HG02970 (cell line): ENCODE measurements at regions not wholly inside any gene's neighbourhood (a gene's known extent, or its start where the extent isn't known, plus 50 kb on each side); places are given as distances from the start of the nearest gene placed in this dataset.
"Not testable (repeated sequence)": the region's sequence is repeated elsewhere in the genome, so short reads cannot be mapped to it uniquely, and the experiment has no call there.

Experiments used
- ATAC-seq: cut with Tn5 transposase; IDR thresholded peaks from one replicate; pipeline ENCODE4 v1.9.1; 2021; ENCODE audit warnings: mild to moderate bottlenecking, moderate library complexity, moderate number of reproducible peaks; ENCODE audit not compliant: unreplicated experiment, low FRiP score

DNA sequence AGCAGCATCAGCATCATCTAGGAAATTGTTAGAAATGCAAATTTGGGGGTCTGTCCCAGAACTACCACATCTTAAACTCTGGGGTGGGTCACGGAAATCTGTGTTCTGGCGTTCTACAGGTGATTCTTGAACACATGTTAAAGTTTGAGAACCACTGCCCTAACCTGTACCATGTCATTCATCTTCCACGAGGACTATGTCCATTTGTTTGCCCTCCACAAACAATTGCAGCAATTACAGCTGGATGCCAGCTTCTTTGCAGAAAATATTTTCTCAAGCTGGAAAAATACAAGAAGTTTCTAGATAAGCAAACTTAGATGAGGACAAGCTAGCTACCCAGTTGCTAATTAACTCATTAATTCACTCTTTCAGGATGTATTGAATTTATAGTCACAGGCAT is 54.1 kb downstream of the MAFB start:
- ATAC-seq: no peak

- ATAC-seq: no peak
These were observed 55.7 kb downstream of the MAFB start for GRCh38 chr20:40633123-40633850.

DNA sequence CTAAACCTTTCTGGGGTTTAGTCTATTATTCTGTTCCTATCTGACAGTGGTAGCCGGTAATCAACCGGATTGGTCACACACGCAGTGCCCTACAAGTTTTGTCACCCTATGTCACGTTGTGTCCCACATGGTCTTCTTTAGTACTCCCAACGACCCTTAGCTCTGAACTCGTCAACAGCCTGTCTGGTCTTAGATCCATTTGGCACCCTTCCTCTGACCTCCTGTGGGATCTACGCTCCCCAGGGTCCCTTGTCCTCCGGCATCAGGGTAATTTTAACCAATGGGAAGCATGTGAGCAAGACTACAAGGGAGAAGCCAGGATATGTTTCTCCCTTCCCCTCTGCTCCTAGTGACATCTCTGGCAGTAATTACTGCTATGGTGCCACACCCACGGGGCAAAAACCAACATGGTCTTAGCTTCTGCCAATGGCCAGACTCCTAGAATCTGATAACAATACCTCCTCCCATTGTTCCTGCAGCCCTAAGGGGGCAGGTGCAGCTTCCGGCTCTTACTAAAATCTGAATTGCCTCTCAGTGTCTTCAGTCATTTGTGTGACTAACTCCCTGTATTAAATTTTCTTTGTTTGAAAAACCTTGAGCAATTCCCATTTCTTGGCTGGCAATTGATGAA is 56.6 kb downstream of the MAFB start:
- ATAC-seq: no peak

GRCh38 chr20:40631119-40631631 is 57.9 kb downstream of the MAFB start:
- ATAC-seq: no peak

DNA sequence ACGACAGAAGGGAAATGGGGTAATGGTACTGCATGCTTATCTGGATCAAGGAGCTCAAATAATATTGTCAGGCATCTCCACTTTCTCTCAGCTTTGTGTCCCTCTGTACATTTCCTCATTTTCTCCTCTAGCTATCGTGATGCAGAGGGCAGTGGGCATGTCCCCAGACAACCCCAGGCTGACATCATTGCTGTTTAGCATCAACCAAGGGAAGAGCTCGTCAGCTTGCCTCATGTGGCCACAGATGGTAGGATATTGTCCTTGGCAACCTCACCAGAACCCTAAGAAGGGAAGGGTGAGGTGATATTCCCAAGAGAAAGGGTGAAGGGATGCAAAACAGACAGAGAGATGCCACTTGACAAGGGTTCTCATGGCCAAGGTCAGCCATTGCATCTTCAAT is 58.3 kb downstream of the MAFB start:
- ATAC-seq: no peak

- no peak for ATAC-seq
These were observed 58.9 kb downstream of the MAFB start for GRCh38 chr20:40630099-40630498.

- ATAC-seq: no peak
These were observed 60.2 kb downstream of the MAFB start for GRCh38 chr20:40628877-40629276.

DNA sequence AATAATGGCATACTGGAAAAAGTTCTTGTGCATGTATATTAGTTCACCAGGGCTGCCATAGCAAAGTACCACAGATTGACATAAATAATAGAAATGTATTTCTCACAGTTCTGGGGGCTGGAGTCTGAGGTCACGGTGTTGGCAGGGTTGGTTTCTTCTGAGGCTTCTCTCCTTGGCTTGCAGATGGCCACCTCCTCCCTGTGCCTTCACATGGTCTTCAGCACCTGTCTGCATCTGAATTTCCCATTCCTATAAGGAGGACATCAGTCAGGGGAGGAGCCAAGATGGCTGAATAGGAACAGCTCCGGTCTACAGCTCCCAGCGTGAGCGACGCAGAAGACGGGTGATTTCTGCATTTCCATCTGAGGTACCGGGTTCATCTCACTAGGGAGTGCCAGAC is 70.0 kb downstream of the MAFB start:
- ATAC-seq: not testable (repeated sequence)

- no peak for ATAC-seq
These were observed 71.4 kb downstream of the MAFB start for GRCh38 chr20:40617594-40617993.

GRCh38 chr20:40612837-40613236 is 76.2 kb downstream of the MAFB start:
- no peak for ATAC-seq

DNA sequence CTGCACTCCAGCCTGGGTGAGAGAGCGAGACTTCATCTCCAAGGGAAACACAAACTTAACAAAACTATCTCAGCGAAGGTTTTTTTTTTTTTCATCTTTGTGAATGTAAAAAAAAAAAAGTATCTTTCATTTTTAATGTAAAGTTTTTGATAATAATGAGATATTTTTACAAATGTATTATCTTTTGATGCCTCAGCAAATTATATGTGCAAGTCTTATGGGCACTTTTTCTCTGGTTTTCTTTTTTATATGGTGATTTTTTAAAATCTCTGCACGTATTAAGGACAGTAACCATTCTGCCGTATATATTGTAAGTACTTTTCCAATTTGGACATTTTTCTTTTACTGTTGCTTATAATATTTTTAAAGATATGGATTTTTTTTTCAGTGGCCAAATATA is 76.8 kb downstream of the MAFB start:
- ATAC-seq: no peak

DNA sequence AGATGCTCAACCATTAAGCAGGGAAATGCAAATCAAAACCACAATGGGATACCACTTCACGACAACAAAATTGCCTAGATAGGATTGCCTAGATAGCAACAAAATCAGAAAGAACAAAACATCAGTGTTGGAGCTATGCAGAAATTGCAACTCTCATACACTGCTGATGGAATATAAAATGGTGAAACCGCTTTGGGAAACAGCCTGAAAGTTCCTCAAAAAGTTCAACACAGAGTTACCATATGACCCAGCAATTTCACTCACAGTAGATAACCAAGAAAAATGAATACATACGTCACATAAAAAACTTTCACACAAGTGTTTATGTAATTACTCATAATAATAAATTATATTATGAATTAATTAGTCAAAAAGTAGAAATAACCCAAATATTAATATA is 78.3 kb downstream of the MAFB start:
- no peak for ATAC-seq

- no peak for ATAC-seq
These were observed 81.1 kb downstream of the MAFB start for GRCh38 chr20:40607927-40608326.

DNA sequence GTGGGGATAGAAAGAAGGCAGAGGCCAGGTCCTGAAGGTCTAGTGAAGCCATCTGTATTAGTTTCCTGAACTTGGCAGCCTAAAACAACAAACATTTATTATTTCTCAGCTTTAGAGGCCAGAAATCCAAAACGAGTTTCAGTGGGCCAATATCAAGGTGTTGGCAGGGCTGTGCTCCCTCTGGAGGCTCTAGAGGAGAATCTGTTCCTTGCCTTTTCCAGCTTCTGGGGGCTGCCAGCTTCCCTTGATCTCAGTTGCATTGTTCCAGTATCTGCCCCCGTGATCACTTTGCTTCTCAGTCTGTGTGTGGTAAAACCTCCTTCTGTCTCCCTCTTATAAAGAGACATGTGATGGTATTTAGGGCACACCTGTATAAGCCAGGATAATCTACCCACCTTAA is 82.4 kb downstream of the MAFB start:
- no peak for ATAC-seq

DNA sequence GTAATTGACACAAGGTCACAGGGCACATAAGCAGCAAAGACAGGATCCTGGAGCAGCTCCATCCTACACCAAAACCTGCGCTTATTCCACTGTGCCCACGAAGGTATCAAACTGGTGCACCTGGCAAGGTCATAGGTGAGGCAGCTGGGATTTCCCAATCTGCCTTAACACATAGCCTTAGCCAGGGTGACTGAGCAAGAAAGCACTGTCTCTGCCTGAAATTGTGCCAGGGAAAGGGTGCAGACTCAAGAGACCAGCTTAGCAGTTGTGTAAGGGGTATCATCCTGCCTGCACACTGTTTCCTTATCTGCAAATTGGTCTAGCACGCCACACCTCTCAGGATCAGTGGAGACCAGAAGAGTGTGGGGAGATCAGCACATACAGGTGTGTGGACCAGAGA is 82.8 kb downstream of the MAFB start:
- no peak for ATAC-seq

DNA sequence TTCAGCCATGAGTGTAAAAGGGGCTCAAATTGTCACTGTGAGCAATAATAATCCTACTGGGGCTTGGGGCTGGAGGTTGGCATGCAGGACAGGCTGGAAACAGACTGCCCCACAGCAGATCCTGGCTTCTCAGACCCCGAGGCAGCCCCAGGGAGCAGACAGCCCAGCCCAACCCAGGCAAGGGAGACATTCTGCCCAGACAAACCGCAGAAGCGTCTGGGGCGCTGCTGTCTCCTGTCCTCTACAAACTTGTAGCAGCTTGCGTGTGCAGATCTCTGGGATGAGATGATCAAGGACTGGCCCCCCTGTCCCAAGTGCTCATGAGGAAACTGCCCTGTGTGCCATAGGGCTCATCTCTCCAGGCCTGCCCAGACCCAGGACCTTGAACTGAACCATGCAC is 84.6 kb downstream of the MAFB start:
- ATAC-seq: no peak

DNA sequence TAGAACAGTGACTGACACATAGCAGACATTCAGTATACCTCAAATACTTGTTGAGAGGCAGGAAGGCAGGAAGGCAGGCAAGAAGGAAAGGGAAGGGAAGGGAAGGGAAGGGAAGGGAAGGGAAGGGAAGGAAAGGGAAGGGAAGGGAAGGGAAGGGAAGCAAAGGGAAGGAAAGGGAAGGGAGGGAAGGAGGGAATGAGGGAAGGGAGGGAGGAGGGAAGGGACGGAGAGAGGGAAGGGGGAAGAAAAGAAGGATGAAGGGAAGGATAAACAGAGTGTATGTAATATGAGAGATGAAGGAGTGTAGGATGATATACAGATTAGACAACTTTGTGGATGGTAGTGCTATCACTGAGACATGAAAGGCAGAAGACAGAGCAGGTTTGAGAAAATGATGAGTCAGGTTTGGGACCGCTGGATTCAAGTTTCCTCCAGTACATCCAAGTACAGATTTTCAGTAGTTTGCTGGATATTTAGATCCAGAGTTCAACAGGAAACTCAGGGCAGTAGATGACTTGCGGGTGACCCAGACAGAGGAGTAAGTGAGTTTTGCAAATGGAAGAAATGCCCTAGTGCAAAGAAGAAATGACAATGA is 85.9 kb downstream of the MAFB start:
- no peak for ATAC-seq

- ATAC-seq: no peak
These were observed 86.7 kb downstream of the MAFB start for GRCh38 chr20:40602381-40602780.

- no peak for ATAC-seq
These were observed 88.4 kb downstream of the MAFB start for GRCh38 chr20:40600441-40601219.

DNA sequence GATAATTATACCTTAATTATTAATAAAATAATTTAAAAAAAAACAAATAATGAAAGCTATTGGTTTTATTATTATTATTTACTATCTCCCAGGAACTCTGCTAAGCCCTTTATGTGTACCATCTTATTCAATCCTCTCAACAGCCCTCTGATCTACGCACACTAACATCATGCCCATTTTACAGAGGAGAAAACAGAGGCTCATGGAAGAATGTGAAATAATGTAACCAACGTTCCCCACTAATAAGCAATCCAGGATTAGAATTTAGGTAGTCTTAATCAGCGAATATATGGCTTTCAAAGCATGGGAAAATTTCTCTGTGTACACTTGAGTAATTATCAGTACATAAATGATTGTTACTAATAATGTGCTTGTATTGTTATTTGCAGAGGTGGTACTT is 89.0 kb downstream of the MAFB start:
- ATAC-seq: no peak

DNA sequence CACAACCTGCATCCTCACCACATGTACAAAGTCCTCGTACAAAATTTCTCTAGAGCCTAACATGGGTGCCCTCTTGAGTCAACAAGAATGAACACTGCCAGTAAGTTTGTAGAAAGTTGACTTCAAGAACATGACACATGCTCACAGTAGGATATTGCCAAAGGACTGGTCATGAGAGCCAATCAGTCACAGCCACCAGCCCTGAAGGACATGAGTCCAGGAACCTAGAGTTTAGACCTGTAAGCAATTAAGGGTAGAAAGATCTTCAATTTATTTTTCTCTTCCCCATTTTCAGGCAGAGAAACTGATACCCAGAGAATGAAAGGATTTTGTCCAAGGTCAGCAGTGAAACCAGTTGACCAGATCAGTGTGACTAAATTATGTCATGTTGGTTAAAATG is 96.1 kb downstream of the MAFB start:
- no peak for ATAC-seq
